HT-29 (cell line): ENCODE measurements at regions not wholly inside any gene's neighbourhood (a gene's known extent, or its start where the extent isn't known, plus 50 kb on each side); places are given as distances from the start of the nearest gene placed in this dataset.
"Not testable (repeated sequence)": the region's sequence is repeated elsewhere in the genome, so short reads cannot be mapped to it uniquely, and the experiment has no call there.

Experiments used
- DNase-seq: peaks from one replicate; pipeline ENCODE4 v3.0.0-alpha.2; 2015; ENCODE audit warnings: low spot score

DNA sequence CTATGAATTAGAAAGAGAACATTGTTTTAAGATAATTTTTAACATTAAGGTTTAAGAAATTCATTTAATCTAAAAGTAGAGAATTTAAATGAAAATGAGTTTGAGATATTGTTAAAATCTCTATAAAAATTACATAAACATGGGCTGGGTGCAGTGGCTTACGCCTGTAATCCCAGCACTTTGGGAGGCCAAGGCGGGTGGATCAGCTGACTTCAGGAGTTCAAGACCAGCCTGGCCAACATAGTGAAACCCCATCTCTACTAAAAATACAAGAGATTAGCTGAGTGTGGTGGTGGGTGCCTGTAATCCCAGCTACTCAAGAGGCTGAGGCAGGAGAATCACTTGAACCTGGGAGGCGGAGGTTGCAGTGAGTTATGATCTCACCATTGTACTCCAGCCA is 1379.6 kb downstream of the NCAM2 start:
- DNase-seq = not testable (repeated sequence)

- no peak for DNase-seq
Observed at GRCh38 chr21:22393324-22393723, 1395.1 kb downstream of the NCAM2 start.

GRCh38 chr21:22395965-22396364 is 1397.8 kb downstream of the NCAM2 start:
- DNase-seq = no peak

GRCh38 chr21:22399681-22400514 is 1401.7 kb downstream of the NCAM2 start:
- no peak for DNase-seq

DNA sequence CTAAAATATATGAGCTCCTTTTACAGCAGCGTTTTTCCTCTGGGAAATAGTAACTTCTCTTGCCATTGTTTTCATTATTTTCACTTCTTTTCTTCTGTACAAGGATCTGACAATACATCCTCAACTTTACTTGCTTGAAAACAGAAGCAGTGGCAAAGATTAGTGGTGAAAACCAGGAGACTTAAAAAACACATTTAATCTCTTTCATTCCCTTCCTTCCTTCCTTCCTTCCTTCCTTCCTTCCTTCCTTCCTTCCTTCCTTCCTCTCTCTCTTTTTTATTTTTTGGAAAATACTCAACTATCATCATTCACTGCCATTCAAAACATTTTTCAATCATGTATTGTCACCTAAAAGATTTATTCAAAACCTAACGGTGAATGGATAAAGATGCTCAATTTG is 1411.4 kb downstream of the NCAM2 start:
- DNase-seq = no peak

DNA sequence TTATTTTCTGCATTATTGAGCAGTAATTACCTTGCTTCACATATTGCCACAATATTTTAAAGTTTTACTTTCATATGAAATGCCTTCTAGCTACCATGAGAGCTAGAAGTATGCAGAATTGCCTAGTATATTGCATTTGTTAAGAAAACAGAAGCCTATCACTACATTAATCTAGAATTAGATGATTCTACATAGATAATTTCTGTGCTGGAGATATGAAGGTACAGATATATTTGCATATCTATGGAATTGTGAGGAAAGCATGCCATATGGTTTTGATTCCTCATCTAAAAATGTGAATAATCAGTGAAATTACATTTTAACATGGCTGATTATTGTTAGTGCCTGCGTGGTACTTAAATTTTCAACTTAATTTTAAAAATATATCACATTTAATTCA is 1418.3 kb downstream of the NCAM2 start:
- no peak for DNase-seq

DNA sequence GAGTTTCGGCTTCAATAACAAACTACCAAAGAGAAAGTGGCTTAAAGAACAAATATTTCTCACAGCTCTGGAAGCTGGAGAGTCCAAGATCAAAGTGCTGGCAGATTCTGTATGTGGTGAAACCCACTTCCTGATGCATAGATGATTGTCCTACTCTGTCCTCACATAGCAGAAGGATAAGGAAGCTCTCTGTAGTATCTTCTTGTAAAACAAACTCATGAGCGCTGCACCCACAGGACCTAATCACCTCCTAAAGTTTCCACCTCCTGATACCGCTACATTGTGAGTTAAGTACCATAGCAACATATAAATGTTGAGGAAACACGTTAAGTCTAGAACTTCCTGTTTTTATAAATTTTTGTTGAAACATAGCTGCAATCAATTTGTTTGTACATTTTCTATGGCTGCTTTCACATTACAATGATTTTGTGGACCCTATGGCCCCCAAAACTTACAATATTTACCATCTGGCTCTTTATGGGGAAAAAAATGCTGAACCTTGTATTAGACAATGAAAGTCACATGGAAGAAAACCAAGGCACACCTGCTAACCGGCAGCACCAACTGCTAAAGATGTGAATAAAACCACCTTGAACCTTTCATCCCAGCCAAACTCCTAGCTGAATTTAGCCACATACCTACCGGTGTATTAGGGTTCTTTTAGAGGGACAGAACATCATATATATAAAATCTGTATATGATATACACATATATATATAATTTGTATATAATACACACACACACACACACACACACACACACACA is 1423.4 kb downstream of the NCAM2 start:
- DNase-seq = no peak

- no peak for DNase-seq
Observed at GRCh38 chr21:22438428-22439086, 1440.3 kb downstream of the NCAM2 start.

GRCh38 chr21:22444990-22445389 is 1446.8 kb downstream of the NCAM2 start:
- DNase-seq = no peak

- DNase-seq = no peak
Observed at GRCh38 chr21:22450507-22450906, 1452.3 kb downstream of the NCAM2 start.

- DNase-seq = no peak
Observed at GRCh38 chr21:22456241-22456640, 1458.0 kb downstream of the NCAM2 start.

DNA sequence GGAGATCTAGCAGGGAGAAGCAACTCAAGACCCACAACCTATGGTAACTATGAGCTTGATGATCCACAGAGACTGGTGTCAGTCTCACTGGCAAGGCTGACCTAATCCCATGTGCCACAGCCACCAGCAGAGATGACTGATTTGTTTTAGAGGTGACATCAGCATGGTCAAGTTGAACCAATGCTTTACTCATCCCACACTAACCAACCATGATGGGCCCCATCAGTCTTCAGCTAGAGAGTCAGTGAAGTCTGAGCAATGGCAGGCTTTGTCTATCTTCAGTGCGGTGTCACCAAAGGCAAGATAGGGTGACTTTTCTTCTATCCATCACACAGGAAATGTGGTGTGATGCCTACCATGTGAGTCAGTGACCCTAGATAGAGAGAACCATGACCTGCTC is 1470.7 kb downstream of the NCAM2 start:
- DNase-seq = no peak

GRCh38 chr21:22474403-22474802 is 1476.2 kb downstream of the NCAM2 start:
- no peak for DNase-seq

DNA sequence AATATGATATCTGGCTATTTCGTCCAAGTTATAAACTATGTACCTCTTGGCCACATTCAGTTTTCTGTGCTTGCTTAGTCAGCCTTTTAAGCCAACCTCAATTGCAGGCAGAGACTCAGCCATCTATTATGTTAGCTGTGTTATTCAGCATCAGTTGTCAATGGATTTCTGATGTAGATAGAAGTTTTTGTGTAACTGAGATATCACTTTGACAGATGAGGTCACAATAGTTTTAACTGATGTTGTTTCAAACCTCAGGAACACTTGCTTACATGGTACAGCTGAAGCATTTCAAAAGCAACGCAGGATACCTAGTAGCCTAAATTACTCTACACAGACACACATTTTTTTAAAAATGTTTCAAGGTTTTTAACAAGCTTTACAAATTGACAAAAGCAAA is 1478.0 kb downstream of the NCAM2 start:
- no peak for DNase-seq

DNA sequence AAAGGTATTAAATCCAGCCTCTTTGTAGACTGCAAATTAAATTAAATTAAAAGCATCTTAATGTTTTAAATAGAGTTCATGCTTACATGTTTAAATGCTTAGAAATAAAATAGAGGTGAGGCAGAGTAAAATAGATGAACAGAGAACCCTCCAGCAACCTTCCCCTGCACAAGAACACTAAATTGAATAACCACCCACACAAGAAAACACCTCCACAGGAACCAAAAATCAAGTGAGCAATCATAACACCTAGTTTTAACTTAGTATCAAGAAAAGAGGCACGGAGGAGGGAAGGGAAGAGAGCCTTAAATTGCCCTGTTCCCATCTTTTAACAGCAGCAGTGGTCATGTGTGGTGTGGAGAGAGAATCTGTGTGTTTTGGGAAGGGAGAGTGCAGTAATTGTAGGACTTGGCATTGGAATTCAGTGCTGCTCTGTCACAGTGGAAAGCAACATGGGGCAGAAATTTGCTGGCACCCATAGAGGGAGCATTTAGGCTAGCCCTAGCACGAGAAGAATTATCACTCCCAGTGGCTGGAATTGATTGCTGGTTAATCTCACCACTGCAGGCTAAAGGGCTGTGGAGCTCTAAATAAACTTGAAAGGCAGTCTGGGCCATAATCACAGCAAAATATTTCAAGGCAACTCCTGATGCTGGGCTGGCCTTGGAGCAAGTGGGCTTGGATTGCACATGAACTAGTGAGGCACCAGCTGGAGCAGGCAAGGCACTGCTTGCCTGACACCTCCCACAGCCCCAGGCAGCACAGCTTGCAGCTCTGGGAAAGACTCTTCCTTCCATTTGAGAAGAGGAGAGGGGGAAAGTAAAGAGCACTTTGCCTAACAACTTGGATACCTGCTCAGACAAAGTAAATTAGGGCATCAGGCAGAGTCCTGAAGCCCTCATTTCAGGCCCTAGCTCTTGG is 1478.8 kb downstream of the NCAM2 start:
- no peak for DNase-seq

DNA sequence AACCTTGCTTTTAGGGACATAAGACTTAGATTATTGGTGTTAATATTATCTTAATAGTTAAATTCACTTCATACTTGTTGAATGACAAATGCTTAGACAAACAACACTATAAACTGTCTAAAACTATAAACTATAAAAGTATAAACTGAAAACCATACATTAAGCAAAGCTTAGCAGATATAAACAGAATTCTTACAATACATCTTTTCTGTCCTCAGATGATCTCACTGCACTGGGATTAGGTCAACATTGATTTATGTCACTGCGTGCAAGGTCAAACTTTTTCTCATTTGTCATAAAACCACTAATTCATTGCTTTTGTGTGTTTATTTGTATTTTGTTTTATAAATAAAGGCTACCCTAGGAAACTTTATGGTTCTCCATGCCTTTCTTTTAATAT is 1491.8 kb downstream of the NCAM2 start:
- DNase-seq = no peak

GRCh38 chr21:22516230-22516629 is 1518.0 kb downstream of the NCAM2 start:
- DNase-seq = no peak

GRCh38 chr21:22535630-22536029 is 1537.4 kb downstream of the NCAM2 start:
- no peak for DNase-seq

DNA sequence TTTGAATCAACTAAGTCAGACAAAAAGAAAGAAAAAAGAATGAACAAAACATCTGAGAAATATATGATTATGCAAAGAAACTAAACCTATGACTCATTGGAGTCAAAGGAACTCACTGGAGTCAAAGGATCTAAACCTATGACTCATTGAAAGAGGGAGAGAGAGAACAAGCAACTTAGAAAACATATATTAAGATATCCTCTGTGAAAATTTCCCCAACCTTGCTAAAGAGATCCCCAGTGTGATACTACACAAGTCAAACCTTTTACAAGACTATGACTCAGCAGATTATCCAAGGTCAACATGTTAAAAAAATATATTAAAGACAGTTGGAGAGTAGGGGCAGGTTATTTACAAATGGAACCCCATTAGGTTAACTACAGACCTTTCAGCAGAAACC is 1538.3 kb downstream of the NCAM2 start:
- peak; percentile 1 for DNase-seq

GRCh38 chr21:22544747-22545146 is 1546.5 kb downstream of the NCAM2 start:
- DNase-seq = no peak

GRCh38 chr21:22552390-22552789 is 1554.2 kb downstream of the NCAM2 start:
- no peak for DNase-seq
